ENCODE measurements at regions not wholly inside any gene's neighbourhood (a gene's known extent, or its start where the extent isn't known, plus 50 kb on each side); places are given as distances from the start of the nearest gene placed in this dataset.

- H3K27me3 ChIP-seq (replicated peaks; ENCODE audit: control insufficient read depth, insufficient read depth, low read length) = no peaks in the 10 kb centered on the region
- no peaks in the 10 kb centered on the region for H3K36me3 ChIP-seq (ENCODE audit: control insufficient read depth, insufficient read depth, low read length)
- peak; percentile 6 for DNase-seq (ENCODE audit: extremely low read depth, insufficient read length)
- TF ChIP-seq, protein P1, sequence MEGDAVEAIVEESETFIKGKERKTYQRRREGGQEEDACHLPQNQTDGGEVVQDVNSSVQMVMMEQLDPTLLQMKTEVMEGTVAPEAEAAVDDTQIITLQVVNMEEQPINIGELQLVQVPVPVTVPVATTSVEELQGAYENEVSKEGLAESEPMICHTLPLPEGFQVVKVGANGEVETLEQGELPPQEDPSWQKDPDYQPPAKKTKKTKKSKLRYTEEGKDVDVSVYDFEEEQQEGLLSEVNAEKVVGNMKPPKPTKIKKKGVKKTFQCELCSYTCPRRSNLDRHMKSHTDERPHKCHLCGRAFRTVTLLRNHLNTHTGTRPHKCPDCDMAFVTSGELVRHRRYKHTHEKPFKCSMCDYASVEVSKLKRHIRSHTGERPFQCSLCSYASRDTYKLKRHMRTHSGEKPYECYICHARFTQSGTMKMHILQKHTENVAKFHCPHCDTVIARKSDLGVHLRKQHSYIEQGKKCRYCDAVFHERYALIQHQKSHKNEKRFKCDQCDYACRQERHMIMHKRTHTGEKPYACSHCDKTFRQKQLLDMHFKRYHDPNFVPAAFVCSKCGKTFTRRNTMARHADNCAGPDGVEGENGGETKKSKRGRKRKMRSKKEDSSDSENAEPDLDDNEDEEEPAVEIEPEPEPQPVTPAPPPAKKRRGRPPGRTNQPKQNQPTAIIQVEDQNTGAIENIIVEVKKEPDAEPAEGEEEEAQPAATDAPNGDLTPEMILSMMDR (IDR thresholded peaks at IDR 0.05; ENCODE audit: insufficient read depth, low read length, poor library complexity, severe bottlenecking) = no peak
- H3K4me3 ChIP-seq (replicated peaks; ENCODE audit: low read depth, low read length) = no peak overlapping the region
Measured at GRCh38 chr11:110772863-110773262, 60.6 kb upstream of the ARHGAP20 start.

DNA sequence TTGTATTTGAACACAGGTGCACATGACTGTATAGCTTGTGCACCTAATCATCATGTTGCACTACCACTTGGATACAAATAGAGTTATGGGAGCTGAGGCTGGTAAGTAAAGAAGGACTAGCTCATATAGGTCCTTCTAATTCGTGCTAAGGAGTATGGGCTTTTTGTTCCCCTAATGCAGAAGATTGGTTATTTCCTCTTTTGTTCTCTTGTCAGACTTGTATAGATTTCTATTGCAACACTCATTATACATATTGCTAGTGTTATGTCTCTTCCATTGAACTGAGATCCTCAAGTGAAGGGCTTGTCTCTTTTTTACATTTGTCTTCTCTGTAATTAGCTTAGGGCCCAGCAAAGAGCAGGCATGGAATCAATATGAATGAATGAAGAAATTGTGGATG is 54.1 kb upstream of the ARHGAP20 start:
- TF ChIP-seq, protein P1 (IDR thresholded peaks at IDR 0.05; ENCODE audit: insufficient read depth, low read length, poor library complexity, severe bottlenecking) = no peak
- no peaks in the 10 kb centered on the region for H3K27me3 ChIP-seq (replicated peaks; ENCODE audit: control insufficient read depth, insufficient read depth, low read length)
- no peaks in the 10 kb centered on the region for H3K36me3 ChIP-seq (ENCODE audit: control insufficient read depth, insufficient read depth, low read length)
- no peak for DNase-seq (ENCODE audit: extremely low read depth, insufficient read length)
- no peak overlapping the region for H3K4me3 ChIP-seq (replicated peaks; ENCODE audit: low read depth, low read length)

GRCh38 chr11:110764485-110764884 is 52.2 kb upstream of the ARHGAP20 start:
- no peaks in the 10 kb centered on the region for H3K27me3 ChIP-seq (replicated peaks; ENCODE audit: control insufficient read depth, insufficient read depth, low read length)
- DNase-seq (ENCODE audit: extremely low read depth, insufficient read length) = no peak
- TF ChIP-seq, protein P1 (IDR thresholded peaks at IDR 0.05; ENCODE audit: insufficient read depth, low read length, poor library complexity, severe bottlenecking) = no peak
- no peaks in the 10 kb centered on the region for H3K36me3 ChIP-seq (ENCODE audit: control insufficient read depth, insufficient read depth, low read length)
- H3K4me3 ChIP-seq (replicated peaks; ENCODE audit: low read depth, low read length) = no peak overlapping the region

- Histone ChIP-seq H3K36me3 (ENCODE audit: control insufficient read depth, insufficient read depth, low read length) (no peaks in the 10 kb centered on the region), H3K4me3 (replicated peaks; ENCODE audit: low read depth, low read length) (no peak overlapping the region), H3K27me3 (replicated peaks; ENCODE audit: control insufficient read depth, insufficient read depth, low read length) (no peaks in the 10 kb centered on the region)
- TF ChIP-seq, protein P1 (IDR thresholded peaks at IDR 0.05; ENCODE audit: insufficient read depth, low read length, poor library complexity, severe bottlenecking) = no peak
- DNase-seq (ENCODE audit: extremely low read depth, insufficient read length) = no peak
Measured at GRCh38 chr11:110763249-110764011, 51.2 kb upstream of the ARHGAP20 start.

DNA sequence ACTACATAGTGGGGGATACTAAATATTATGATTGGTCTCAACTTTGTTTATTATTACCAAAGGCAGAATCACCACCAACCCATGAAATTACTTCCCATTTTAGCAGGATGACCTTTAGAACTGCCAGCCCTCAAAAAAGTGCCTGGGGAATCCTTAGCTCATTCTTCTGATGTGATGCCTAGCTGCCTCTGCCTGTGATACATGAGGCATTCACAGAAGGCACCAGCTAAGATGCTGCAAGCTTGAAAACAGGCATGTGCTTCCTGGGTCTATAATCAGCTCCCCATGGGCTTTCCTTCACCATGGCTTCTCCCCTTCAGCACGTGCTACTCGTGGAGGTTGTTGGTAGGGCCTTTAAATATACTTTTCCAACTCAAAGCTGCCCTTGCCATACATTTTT is 50.4 kb upstream of the ARHGAP20 start:
- H3K36me3 ChIP-seq (ENCODE audit: control insufficient read depth, insufficient read depth, low read length) = no peaks in the 10 kb centered on the region
- H3K4me3 ChIP-seq (replicated peaks; ENCODE audit: low read depth, low read length) = no peak overlapping the region
- TF ChIP-seq, protein P1 (IDR thresholded peaks at IDR 0.05; ENCODE audit: insufficient read depth, low read length, poor library complexity, severe bottlenecking) = no peak
- no peaks in the 10 kb centered on the region for H3K27me3 ChIP-seq (replicated peaks; ENCODE audit: control insufficient read depth, insufficient read depth, low read length)
- DNase-seq (ENCODE audit: extremely low read depth, insufficient read length) = no peak
